Right lobe of liver (tissue), 4 donors: ENCODE measurements at regions not wholly inside any gene's neighbourhood (a gene's known extent, or its start where the extent isn't known, plus 50 kb on each side); places are given as distances from the start of the nearest gene placed in this dataset.

Source experiments
- CTCF ChIP-seq, 4 donors: fragments of 200-600 bp in 3 of 4; fragments of 450-650 bp in 1 of 4; IDR thresholded peaks; one replicate each; pipeline versions ENCODE4 v1.5.1 to v1.8.0; 2016 to 2022; ENCODE audit warnings: antibody characterized with exemption in 4 of 4, mild to moderate bottlenecking in 2 of 4
- POLR2A ChIP-seq: fragments of 450-650 bp; IDR thresholded peaks from one replicate; pipeline ENCODE4 v1.6.1; 2017; ENCODE audit warnings: antibody characterized with exemption, mild to moderate bottlenecking
- donor health status: DM: no; HTN: no; CAD: no.
- donor health status: DM: no; HTN: no; CAD: no.
- donor health status: DM: no; HTN: yes; CAD: no.

- no peak for TF ChIP-seq CTCF (IDR thresholded peaks at IDR 0.05)
- TF ChIP-seq POLR2A: no peak
These were observed 695.9 kb downstream of the EPHA4 start for GRCh38 chr2:220876080-220876824.
